Glutamatergic neuron (in vitro differentiated cells): ENCODE measurements at regions not wholly inside any gene's neighbourhood (a gene's known extent, or its start where the extent isn't known, plus 50 kb on each side); places are given as distances from the start of the nearest gene placed in this dataset.
"Not testable (repeated sequence)": the region's sequence is repeated elsewhere in the genome, so short reads cannot be mapped to it uniquely, and the experiment has no call there.

Experiments
- DNase-seq: peaks from one replicate; pipeline ENCODE4 v3.0.0; 2022
- H3K27ac Mint-ChIP-seq: one replicate; pipeline ENCODE4 v1.8.0; 2020; ENCODE audit warnings: mild to moderate bottlenecking, mixed read lengths, inconsistent platforms; ENCODE audit not compliant: unreplicated experiment
- H3K27me3 Mint-ChIP-seq: one replicate; pipeline ENCODE4 v1.8.0; 2020; ENCODE audit warnings: mild to moderate bottlenecking, moderate library complexity, mixed read lengths, inconsistent platforms; ENCODE audit not compliant: unreplicated experiment
- H3K36me3 Mint-ChIP-seq: one replicate; pipeline ENCODE4 v1.8.0; 2020; ENCODE audit warnings: mild to moderate bottlenecking, mixed read lengths, inconsistent platforms; ENCODE audit not compliant: unreplicated experiment
- H3K4me1 Mint-ChIP-seq: one replicate; pipeline ENCODE4 v1.8.0; 2020; ENCODE audit warnings: mild to moderate bottlenecking, low read depth, mixed read lengths, inconsistent platforms; ENCODE audit not compliant: unreplicated experiment
- H3K4me3 Mint-ChIP-seq: one replicate; pipeline ENCODE4 v1.8.0; 2020; ENCODE audit warnings: mild to moderate bottlenecking, mixed read lengths, inconsistent platforms; ENCODE audit not compliant: unreplicated experiment
- H3K9me3 Mint-ChIP-seq: one replicate; pipeline ENCODE4 v1.8.0; 2020; ENCODE audit warnings: mild to moderate bottlenecking, moderate library complexity, mixed read lengths, inconsistent platforms; ENCODE audit not compliant: unreplicated experiment
- CTCF ChIP-seq: fragments of 200-600 bp; sonication (generic); IDR thresholded peaks from one replicate; pipeline ENCODE4 v1.5.0; 2021; ENCODE audit not compliant: partially characterized antibody, unreplicated experiment

GRCh38 chr21:18826562-18826961 lies 423.0 kb upstream of the TMPRSS15 start:
- Mint-ChIP-seq H3K4me3 (no peak overlapping the region), H3K9me3 (no peaks in the 10 kb centered on the region), H3K4me1 (no peaks in the 10 kb centered on the region), H3K36me3 (no peaks in the 10 kb centered on the region), H3K27me3 (no peaks in the 10 kb centered on the region), H3K27ac (no peak overlapping the region)
- no peak for DNase-seq
- no peak for TF ChIP-seq CTCF

GRCh38 chr21:18831942-18832676 lies 428.5 kb upstream of the TMPRSS15 start:
- Mint-ChIP-seq H3K36me3 (no peaks in the 10 kb centered on the region), H3K9me3 (no peaks in the 10 kb centered on the region), H3K27ac (no peak overlapping the region), H3K4me1 (no peaks in the 10 kb centered on the region), H3K27me3 (no peaks in the 10 kb centered on the region), H3K4me3 (no peak overlapping the region)
- TF ChIP-seq CTCF, result no peak
- DNase-seq, result no peak

- no peak for TF ChIP-seq CTCF
- Mint-ChIP-seq H3K27ac (no peak overlapping the region), H3K9me3 (no peaks in the 10 kb centered on the region), H3K27me3 (no peaks in the 10 kb centered on the region), H3K4me1 (no peaks in the 10 kb centered on the region), H3K4me3 (no peak overlapping the region), H3K36me3 (no peaks in the 10 kb centered on the region)
- no peak for DNase-seq
Measured at GRCh38 chr21:18832950-18833349, 429.4 kb upstream of the TMPRSS15 start.

- H3K36me3 Mint-ChIP-seq, H3K4me3 Mint-ChIP-seq: not testable (repeated sequence)
Measured at GRCh38 chr21:18834121-18834520, 430.5 kb upstream of the TMPRSS15 start.

GRCh38 chr21:18840239-18840638 lies 436.7 kb upstream of the TMPRSS15 start:
- Mint-ChIP-seq H3K4me3 (no peak overlapping the region), H3K36me3 (peaks cover 6% of the 10 kb centered on the region), H3K4me1 (no peaks in the 10 kb centered on the region), H3K27me3 (peaks cover 3% of the 10 kb centered on the region), H3K9me3 (no peaks in the 10 kb centered on the region), H3K27ac (no peak overlapping the region)
- peak; percentile 68 for TF ChIP-seq CTCF
- DNase-seq, result no peak

More at GRCh38 chr21:18834121-18834520, 430.5 kb upstream of the TMPRSS15 start:
- not testable (repeated sequence) for H3K9me3 Mint-ChIP-seq, H3K27ac Mint-ChIP-seq, DNase-seq, H3K27me3 Mint-ChIP-seq, H3K4me1 Mint-ChIP-seq

GRCh38 chr21:18857606-18858005 lies 454.0 kb upstream of the TMPRSS15 start:
- H3K9me3 Mint-ChIP-seq, H3K4me3 Mint-ChIP-seq, H3K4me1 Mint-ChIP-seq, H3K27me3 Mint-ChIP-seq, DNase-seq, H3K36me3 Mint-ChIP-seq, H3K27ac Mint-ChIP-seq: not testable (repeated sequence)
